Neural crest cell (in vitro differentiated cells): ENCODE measurements at regions not wholly inside any gene's neighbourhood (a gene's known extent, or its start where the extent isn't known, plus 50 kb on each side); places are given as distances from the start of the nearest gene placed in this dataset.

Source experiments
- DNase-seq: peaks from one replicate; pipeline ENCODE4 v3.0.0; 2021; ENCODE audit warnings: low read depth, mixed read lengths, low spot score
- H3K27ac Mint-ChIP-seq: one replicate; pipeline ENCODE4 v1.8.0; 2021; ENCODE audit warnings: mild to moderate bottlenecking, mixed read lengths; ENCODE audit not compliant: unreplicated experiment
- H3K27me3 Mint-ChIP-seq: 2 replicates; pipeline ENCODE4 v1.8.0; 2021; ENCODE audit warnings: low read depth, mild to moderate bottlenecking, mixed read lengths
- H3K36me3 Mint-ChIP-seq: 2 replicates; pipeline ENCODE4 v1.8.0; 2021; ENCODE audit warnings: low read depth, mild to moderate bottlenecking, mixed read lengths
- H3K4me1 Mint-ChIP-seq: 2 replicates; pipeline ENCODE4 v1.8.0; 2021; ENCODE audit warnings: mixed read lengths
- H3K4me3 Mint-ChIP-seq: one replicate; pipeline ENCODE4 v1.8.0; 2021; ENCODE audit warnings: mild to moderate bottlenecking, mixed read lengths
- H3K9me3 Mint-ChIP-seq: 2 replicates; pipeline ENCODE4 v1.8.0; 2021; ENCODE audit warnings: mixed read lengths
- TF ChIP-seq, protein P1 (sequence below): fragments of 200-600 bp; sonication (generic); conservative IDR thresholded peaks from 2 replicates; pipeline ENCODE4 v1.5.0; 2021; ENCODE audit warnings: antibody characterized with exemption, mild to moderate bottlenecking

DNA sequence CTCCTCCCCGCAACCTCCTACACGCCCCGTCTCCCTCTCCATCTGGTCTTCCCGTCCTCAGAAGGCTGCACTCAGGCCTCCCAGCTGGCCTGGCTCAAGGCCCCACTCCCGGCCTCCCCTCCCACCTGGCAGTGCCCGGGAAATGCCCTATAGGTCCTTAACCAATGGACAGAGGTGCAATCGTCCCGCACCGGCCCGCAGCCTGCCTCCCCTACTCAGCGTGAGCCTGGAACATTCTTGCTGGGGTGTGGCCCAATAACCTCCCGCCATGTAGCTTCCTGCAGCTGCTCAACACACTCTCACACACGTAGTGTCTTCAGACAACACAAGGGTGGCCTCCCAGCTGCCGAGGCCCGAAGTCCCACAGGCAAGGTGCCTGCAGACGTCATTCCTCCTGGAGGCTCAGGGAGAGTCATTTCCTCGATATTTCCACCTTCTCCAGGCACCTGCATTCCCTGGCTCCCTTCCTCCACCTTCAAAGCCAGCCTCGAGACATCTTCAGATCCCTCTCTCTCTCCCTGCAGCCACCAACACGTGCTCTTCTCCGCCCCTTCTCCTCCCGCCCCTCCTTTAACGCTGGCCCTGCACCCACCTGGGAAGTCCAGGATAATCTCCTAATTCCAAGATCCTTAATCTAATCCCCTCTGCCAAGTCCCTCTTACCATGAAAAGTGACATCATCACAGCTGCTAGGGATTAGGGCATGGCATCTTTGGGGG is 56.2 kb downstream of the ADRA2C start:
- peaks cover 35% of the 10 kb centered on the region for H3K27me3 Mint-ChIP-seq
- H3K9me3 Mint-ChIP-seq, result no peaks in the 10 kb centered on the region
- no peak overlapping the region for H3K4me3 Mint-ChIP-seq
- TF ChIP-seq, protein P1, sequence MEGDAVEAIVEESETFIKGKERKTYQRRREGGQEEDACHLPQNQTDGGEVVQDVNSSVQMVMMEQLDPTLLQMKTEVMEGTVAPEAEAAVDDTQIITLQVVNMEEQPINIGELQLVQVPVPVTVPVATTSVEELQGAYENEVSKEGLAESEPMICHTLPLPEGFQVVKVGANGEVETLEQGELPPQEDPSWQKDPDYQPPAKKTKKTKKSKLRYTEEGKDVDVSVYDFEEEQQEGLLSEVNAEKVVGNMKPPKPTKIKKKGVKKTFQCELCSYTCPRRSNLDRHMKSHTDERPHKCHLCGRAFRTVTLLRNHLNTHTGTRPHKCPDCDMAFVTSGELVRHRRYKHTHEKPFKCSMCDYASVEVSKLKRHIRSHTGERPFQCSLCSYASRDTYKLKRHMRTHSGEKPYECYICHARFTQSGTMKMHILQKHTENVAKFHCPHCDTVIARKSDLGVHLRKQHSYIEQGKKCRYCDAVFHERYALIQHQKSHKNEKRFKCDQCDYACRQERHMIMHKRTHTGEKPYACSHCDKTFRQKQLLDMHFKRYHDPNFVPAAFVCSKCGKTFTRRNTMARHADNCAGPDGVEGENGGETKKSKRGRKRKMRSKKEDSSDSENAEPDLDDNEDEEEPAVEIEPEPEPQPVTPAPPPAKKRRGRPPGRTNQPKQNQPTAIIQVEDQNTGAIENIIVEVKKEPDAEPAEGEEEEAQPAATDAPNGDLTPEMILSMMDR, result no peak
- no peaks in the 10 kb centered on the region for H3K36me3 Mint-ChIP-seq
- H3K27ac Mint-ChIP-seq, result no peak overlapping the region
- H3K4me1 Mint-ChIP-seq, result no peaks in the 10 kb centered on the region
- no peak for DNase-seq

DNA sequence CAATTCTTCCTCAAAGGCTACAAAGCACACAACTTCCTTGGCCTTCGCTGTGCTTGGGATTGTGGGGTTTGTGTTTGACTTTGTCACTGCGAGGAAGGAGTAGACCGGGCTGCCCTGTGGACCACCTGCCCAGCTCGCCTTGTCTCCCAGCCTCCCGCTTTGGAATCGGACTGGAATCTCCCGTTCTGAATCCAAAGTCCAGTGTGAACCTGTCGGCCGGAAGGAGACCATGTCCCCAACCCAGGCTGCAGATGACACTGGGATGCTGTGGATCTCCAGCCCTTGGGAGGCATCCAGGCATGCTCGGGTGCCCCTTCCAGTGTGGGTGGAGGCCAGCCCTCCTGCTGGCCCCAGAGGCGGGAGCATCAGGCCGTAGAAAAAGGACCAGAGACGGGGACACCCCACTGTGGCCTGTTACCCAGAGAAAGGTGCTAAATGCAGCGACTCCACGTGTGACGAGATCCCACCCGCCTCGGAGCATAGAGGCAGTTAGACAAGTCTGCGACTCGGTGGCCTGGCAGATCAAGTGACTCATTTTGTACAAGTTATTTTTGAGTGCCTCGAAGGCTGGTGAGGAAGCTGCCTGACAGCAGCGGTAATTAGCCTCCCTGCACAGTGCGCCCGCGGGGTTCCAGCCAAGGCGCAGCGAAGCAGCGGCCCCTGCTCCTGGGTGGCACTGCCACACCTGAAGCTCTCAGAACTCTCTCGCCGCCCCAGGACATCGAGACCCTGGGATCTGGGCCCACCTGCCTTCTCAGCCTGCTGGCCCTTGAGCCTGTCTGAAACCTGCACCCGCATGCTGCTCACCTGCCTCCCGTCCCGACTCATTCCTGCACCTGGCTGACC is 57.5 kb downstream of the ADRA2C start:
- no peak overlapping the region for H3K4me3 Mint-ChIP-seq
- DNase-seq, result no peak
- H3K9me3 Mint-ChIP-seq, result no peaks in the 10 kb centered on the region
- TF ChIP-seq, protein P1, result no peak
- peaks cover 35% of the 10 kb centered on the region for H3K27me3 Mint-ChIP-seq
- H3K4me1 Mint-ChIP-seq, result no peaks in the 10 kb centered on the region
- no peak overlapping the region for H3K27ac Mint-ChIP-seq
- H3K36me3 Mint-ChIP-seq, result no peaks in the 10 kb centered on the region

DNA sequence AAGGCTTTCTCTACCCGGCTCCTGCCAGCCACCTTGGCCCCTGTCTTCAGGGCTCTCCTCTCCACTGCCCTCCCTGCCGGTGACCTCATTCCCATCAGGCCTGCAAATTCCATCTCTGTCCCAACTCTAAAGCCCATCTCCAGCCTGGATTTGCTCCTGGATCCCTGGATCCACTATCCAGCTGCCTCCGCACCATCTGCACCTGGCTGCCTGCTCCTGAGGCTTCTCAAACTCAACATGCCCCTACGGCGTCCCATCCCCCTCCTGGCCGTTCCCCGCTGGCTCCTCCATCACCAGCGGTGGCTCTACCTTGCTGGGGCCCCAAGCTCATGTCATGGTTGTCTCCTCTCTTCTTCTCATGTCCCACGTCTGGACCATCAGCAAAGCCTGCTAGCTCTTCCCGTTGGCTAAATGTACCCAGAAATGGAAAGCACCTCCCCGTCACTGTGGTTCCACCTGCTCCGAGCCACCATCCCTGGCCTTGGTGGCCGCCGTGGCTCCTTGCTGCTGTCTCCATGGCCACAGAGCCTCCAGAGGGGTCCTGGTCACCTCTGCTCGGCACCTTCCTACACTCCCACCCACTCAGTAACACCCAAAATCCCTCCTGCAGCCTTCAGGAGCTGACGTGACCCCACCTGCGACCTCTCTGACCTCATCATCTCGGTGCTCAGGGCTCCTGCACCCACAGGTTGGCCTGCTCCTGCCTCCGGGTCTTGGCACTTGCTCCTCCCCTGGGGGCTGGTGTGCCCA is 58.5 kb downstream of the ADRA2C start:
- peaks cover 4% of the 10 kb centered on the region for H3K4me1 Mint-ChIP-seq
- H3K4me3 Mint-ChIP-seq, result no peak overlapping the region
- H3K27me3 Mint-ChIP-seq, result peaks cover 40% of the 10 kb centered on the region
- no peak overlapping the region for H3K27ac Mint-ChIP-seq
- H3K36me3 Mint-ChIP-seq, result no peaks in the 10 kb centered on the region
- TF ChIP-seq, protein P1, result no peak
- no peak for DNase-seq
- no peaks in the 10 kb centered on the region for H3K9me3 Mint-ChIP-seq

DNA sequence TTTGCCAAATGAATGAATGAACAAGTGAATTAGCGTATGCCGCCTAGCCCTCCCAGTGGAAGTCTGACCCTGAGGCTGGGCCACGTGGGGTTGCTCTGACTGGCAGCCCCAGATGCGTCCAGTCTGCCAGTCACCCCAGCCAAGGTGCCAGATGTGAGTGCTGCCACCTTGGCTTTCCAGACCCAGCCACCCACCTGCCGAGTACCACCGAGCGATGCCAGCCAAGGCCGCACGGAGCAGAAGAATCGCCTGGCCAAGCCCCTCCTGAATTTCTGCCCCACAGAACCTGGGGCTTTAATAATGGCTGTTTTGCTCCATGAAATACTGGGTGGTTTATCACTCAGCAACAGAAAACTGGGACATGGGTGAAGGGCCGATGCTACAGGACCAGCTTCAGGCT is 59.3 kb downstream of the ADRA2C start:
- H3K4me3 Mint-ChIP-seq, result no peak overlapping the region
- no peak overlapping the region for H3K27ac Mint-ChIP-seq
- H3K27me3 Mint-ChIP-seq, result peaks cover 43% of the 10 kb centered on the region

More for the DNA sequence above, 59.3 kb downstream of the ADRA2C start:
- Mint-ChIP-seq H3K9me3 (no peaks in the 10 kb centered on the region), H3K4me1 (peaks cover 11% of the 10 kb centered on the region), H3K36me3 (no peaks in the 10 kb centered on the region)
- DNase-seq, result no peak
- TF ChIP-seq, protein P1, result no peak
